HG02973 (cell line): ENCODE measurements at regions not wholly inside any gene's neighbourhood (a gene's known extent, or its start where the extent isn't known, plus 50 kb on each side); places are given as distances from the start of the nearest gene placed in this dataset.
"Not testable (repeated sequence)": the region's sequence is repeated elsewhere in the genome, so short reads cannot be mapped to it uniquely, and the experiment has no call there.

ENCODE experiments used
- ATAC-seq: cut with Tn5 transposase; IDR thresholded peaks from one replicate; pipeline ENCODE4 v1.9.1; 2021; ENCODE audit warnings: moderate library complexity; ENCODE audit not compliant: unreplicated experiment

DNA sequence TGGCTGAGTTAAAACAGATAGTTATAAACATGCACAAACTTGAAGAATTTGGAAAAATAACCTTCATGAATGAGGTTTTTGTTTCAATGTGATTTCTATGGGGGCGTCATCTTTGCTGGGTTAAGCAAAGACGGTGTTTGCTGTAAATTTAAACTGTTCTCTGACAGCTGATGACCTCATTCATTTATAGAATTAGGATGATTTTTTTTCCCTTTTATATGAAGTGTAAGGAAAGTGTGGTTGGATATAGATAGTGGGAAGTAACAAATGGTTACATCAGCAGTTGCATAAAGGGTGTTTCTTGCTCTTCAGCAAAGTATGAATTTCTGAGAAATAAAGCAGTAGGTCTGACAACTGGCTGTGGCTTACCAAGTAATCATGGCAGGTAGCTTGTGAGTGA, 137.2 kb upstream of the CENPW start:
- no peak for ATAC-seq

DNA sequence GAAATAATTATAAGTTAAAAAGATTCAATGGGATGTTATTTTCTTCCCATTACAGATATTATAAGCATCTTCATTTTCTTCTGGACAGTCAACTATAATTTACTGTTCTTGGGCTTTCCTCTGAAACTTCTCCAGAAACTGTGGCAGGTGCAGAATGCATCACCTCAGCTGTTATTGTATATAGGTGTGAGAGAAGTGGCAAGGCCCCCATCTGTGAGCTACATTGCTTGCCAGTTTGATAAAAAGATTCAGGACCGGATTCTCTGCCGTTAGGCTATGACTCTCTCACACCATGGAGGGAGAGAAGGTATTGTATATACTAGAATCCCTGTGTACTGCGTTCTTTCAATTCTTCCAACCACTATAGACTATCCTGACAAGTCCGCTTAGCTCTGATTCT, 135.8 kb upstream of the CENPW start:
- ATAC-seq: no peak

DNA sequence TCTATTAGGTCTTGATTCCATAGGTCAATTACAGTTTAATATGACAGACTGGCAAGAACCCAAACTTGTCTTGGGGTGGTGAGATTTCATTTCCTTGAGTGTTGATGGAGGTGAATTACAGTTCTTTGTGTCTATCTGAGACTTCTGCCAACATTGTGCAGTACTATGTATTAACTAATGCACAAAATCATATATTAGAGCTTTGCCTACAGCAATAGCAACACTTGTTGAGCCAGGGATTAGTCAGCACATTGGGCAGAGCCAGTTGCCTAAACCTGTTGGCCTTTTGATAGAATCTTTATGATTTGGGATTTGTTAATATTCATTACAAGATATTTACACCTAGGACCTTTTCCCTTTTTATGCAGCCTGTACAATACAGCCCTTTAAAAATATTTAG, 135.3 kb upstream of the CENPW start:
- no peak for ATAC-seq

GRCh38 chr6:126206504-126207246, 133.2 kb upstream of the CENPW start:
- no peak for ATAC-seq

DNA sequence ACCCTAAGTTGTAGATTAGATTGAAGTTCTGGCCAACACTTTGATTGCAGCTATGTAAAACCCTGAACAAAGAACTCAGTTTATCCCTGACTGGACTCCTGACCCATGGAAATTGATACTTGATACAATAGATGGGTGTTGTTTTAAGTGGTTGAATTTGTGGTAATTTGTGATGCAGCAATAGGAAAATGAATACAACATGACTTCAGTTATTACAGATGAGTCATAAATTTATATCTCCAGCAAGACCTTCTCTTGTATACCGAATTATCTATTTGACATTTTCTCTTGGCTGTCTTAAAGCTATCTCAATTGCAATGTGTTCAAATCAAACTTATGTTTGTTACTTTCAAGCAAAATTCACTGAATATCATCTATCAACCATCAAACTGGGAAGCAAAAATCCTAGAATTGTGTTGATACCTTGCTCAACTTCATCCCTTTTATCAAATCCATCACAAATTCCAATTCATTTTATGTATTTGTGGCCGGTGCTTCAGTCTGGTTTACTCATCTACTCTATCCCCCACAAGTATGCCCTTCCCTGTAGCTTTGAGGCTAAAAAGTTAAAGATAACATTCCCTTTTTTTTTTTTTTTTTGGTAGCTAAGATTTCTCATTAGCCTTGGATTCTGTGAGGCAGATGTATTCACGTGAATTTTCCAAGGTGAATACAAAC, 129.4 kb upstream of the CENPW start:
- no peak for ATAC-seq

DNA sequence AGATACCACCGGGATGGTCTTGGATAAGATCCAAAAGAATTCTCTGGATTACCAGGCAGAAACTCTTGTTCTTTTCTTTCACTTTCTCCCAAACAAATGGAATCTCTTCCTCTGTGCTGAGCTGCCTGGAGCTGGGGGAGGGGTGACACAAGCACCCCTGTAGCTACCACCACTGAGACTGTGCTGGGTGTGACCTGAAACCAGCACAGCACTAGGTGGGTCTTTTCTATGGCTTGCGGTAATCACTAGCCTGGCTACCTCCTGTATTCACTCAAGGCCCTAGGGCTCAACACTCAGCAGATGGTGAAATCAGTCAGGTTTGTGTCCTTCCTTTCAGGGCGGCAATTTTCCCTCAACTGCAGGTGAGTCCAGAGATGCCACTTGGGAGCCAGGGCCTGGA, 122.4 kb upstream of the CENPW start:
- ATAC-seq: no peak

- not testable (repeated sequence) for ATAC-seq
Measured at GRCh38 chr6:126220901-126221300, 119.0 kb upstream of the CENPW start.

- no peak for ATAC-seq
Measured at GRCh38 chr6:126227833-126228702, 111.8 kb upstream of the CENPW start.

DNA sequence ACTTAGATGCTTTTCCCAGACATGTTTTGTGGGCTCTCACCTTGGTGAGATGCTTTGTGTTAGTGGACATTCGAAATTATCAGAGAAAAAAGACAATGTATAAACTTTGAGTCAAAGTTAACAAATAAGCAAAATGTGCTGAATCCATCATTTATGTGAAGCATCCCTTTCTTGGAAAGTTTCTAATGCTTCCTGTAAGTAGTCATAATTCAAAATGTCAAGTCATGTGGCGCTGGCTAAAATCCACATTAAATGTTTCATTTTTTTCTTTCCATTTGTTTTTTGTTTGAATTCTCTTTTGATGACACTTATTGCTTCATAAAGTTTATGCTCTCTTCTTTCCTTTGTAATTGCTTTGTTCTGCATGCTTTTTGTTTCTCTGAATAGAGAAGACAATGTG, 107.2 kb upstream of the CENPW start:
- no peak for ATAC-seq

DNA sequence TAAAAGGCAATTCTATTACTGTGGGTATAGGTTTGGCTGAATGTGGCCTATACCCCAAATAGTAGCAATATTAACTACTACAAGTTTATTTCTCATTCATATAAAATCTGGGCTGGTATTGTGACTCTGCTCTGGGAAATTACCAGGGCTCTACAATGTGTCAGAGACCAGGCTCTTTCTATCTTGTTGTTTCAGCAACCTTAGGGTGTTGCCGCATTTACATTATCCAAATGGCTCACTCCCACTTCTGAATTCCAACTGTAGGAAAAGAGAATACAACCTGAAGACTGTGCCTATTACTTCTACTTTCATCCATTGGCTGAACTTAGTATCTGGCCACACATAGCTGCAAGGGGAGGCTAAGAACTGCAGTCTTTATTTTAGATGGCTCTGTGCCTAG, 106.7 kb upstream of the CENPW start:
- no peak for ATAC-seq

DNA sequence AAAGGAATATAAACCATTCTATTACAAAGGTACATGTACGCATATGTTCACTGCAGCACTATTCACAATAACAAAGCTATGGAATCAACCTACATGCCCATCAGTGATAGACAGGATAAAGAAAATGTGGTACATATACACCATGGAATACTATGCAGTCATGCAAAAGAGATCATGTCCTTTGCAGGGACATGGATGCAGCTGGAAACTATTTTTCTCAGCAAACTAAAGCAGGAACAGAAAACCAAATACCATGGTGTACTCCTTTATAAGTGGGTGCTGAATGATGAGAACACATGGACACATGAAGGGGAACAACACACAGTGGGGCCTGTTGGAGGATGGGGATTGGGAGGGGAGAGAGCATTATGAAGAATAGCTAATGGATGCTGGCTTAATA, 104.6 kb upstream of the CENPW start:
- no peak for ATAC-seq

GRCh38 chr6:126245077-126245476, 94.8 kb upstream of the CENPW start:
- ATAC-seq: no peak

DNA sequence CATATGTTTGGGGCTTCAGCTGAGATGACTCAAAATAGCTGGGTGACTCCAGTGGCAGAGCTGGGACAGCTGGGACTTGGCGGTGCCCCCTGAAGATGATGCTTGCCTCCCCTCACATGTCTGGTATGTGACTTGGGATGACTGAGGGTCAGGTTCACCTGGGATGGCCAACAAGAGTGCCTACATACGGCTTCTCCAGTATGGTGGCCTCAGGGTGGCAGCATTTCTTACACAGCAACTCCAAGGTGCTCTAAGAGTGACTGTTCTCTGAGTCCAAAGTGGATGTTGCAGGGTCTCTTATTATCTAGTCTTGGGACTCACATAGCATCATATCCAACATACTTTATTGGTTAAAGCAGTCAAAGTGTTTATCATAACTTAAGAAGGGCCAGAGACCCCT, 87.8 kb upstream of the CENPW start:
- ATAC-seq: no peak

DNA sequence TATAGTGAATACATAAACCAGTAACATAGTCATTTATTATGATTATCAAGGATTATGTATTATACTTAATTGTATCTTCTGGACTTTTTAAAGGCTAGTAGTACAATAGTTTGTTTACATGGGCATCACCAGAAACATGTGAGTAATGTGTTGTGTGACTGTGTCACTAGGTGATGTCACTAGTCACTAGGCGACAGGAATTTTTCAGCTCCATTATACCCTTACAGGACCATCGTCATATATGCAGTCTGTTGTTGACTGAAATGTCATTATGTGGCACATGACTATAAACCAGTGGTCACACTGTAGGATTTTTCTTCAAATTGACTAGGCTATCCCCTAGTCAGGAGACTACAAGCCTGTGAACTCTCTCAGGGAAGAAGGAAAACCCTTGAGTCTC, 86.5 kb upstream of the CENPW start:
- no peak for ATAC-seq

DNA sequence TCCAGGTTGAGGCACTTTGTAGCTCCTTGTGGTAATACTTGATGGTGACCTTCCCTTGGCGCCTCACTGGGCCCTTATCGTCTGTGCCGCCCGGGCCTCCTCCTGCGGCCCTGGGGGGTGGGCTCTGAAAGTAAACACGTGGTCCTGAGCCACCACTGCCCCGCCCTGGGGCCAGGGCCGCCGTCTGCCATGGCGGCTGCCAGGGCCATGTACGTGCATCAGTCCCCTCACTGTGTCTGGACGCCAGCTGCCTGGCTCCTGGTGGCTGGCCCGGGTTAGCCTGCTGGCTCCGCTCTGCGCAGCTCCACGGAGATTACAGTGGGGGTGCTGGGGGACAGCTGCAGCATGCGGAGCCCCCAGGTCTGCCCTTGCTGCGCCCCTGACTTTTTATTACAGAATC, 81.8 kb upstream of the CENPW start:
- ATAC-seq: no peak

GRCh38 chr6:126261792-126262421, 78.0 kb upstream of the CENPW start:
- ATAC-seq: no peak

DNA sequence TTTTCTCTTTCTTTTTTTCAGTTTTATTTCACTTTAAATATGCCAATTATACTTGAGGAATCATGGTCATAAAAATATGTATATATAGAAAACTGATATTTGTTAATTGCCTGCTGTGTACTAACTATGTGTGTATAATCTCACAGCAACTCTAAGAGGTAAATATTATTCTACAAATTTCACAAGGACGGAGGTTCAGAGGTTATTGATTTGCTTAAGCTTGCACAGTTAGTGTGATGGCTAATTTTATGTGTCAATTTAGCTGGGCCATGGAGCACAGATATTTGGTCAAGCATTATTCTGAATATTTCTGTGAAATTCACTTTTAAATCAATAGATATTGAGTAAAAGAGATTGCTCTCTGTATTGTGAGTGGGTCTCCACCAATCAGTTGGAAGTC, 75.7 kb upstream of the CENPW start:
- ATAC-seq: no peak

GRCh38 chr6:126266664-126267063, 73.3 kb upstream of the CENPW start:
- ATAC-seq: no peak

- no peak for ATAC-seq
Measured at GRCh38 chr6:126267626-126268025, 72.3 kb upstream of the CENPW start.

GRCh38 chr6:126268092-126268491, 71.8 kb upstream of the CENPW start:
- ATAC-seq: peak; percentile 82

- ATAC-seq: no peak
Measured at GRCh38 chr6:126280287-126280686, 59.6 kb upstream of the CENPW start.
